ENCODE measurements at regions not wholly inside any gene's neighbourhood (a gene's known extent, or its start where the extent isn't known, plus 50 kb on each side); places are given as distances from the start of the nearest gene placed in this dataset.

GRCh38 chr7:119228482-119228881 lies 1004.0 kb downstream of the ANKRD7 start:
- Mint-ChIP-seq H3K4me3 (ENCODE audit: unreplicated experiment) (no peak overlapping the region), H3K27me3 (ENCODE audit: unreplicated experiment) (no peaks in the 10 kb centered on the region), H3K4me1 (ENCODE audit: low read depth, unreplicated experiment) (no peaks in the 10 kb centered on the region), H3K36me3 (ENCODE audit: unreplicated experiment) (no peaks in the 10 kb centered on the region), H3K9me3 (ENCODE audit: unreplicated experiment) (no peaks in the 10 kb centered on the region), H3K27ac (ENCODE audit: unreplicated experiment) (no peak overlapping the region)
- TF ChIP-seq, protein P1, sequence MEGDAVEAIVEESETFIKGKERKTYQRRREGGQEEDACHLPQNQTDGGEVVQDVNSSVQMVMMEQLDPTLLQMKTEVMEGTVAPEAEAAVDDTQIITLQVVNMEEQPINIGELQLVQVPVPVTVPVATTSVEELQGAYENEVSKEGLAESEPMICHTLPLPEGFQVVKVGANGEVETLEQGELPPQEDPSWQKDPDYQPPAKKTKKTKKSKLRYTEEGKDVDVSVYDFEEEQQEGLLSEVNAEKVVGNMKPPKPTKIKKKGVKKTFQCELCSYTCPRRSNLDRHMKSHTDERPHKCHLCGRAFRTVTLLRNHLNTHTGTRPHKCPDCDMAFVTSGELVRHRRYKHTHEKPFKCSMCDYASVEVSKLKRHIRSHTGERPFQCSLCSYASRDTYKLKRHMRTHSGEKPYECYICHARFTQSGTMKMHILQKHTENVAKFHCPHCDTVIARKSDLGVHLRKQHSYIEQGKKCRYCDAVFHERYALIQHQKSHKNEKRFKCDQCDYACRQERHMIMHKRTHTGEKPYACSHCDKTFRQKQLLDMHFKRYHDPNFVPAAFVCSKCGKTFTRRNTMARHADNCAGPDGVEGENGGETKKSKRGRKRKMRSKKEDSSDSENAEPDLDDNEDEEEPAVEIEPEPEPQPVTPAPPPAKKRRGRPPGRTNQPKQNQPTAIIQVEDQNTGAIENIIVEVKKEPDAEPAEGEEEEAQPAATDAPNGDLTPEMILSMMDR (IDR thresholded peaks at IDR 0.05; ENCODE audit: partially characterized antibody, unreplicated experiment), result no peak
- no peak for DNase-seq

- H3K9me3 Mint-ChIP-seq (ENCODE audit: unreplicated experiment), result no peaks in the 10 kb centered on the region
- H3K4me3 Mint-ChIP-seq (ENCODE audit: unreplicated experiment), result no peak overlapping the region
- H3K36me3 Mint-ChIP-seq (ENCODE audit: unreplicated experiment), result no peaks in the 10 kb centered on the region
- no peaks in the 10 kb centered on the region for H3K4me1 Mint-ChIP-seq (ENCODE audit: low read depth, unreplicated experiment)
- H3K27me3 Mint-ChIP-seq (ENCODE audit: unreplicated experiment), result no peaks in the 10 kb centered on the region
- no peak overlapping the region for H3K27ac Mint-ChIP-seq (ENCODE audit: unreplicated experiment)
- TF ChIP-seq, protein P1 (IDR thresholded peaks at IDR 0.05; ENCODE audit: partially characterized antibody, unreplicated experiment), result no peak
- no peak for DNase-seq
Measured at GRCh38 chr7:119232091-119232490, 1007.6 kb downstream of the ANKRD7 start.

DNA sequence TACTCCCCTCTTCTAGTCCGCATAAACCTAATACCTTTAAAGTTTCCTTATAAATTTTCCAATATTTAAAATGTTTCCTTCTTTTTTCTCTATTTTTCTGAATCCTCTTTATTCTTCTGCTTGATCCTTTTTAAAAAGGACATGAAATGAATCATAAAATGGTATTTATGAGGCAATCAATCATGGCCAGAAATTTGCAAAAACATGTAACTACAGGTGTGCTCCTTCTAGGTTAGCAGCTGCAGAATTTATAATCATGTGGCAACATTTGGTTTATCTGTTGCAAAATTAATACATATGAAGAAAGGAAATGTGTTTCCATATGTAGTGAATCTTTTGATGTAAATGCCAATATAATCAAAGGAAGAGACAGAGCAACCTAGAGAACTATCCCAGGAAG lies 1008.5 kb downstream of the ANKRD7 start:
- TF ChIP-seq, protein P1 (IDR thresholded peaks at IDR 0.05; ENCODE audit: partially characterized antibody, unreplicated experiment), result no peak
- Mint-ChIP-seq H3K27ac (ENCODE audit: unreplicated experiment) (no peak overlapping the region), H3K27me3 (ENCODE audit: unreplicated experiment) (no peaks in the 10 kb centered on the region), H3K36me3 (ENCODE audit: unreplicated experiment) (no peaks in the 10 kb centered on the region), H3K4me1 (ENCODE audit: low read depth, unreplicated experiment) (no peaks in the 10 kb centered on the region), H3K9me3 (ENCODE audit: unreplicated experiment) (no peaks in the 10 kb centered on the region), H3K4me3 (ENCODE audit: unreplicated experiment) (no peak overlapping the region)
- no peak for DNase-seq

GRCh38 chr7:119252962-119253361 lies 1020.0 kb upstream of the KCND2 start:
- Mint-ChIP-seq H3K36me3 (ENCODE audit: unreplicated experiment) (no peaks in the 10 kb centered on the region), H3K27ac (ENCODE audit: unreplicated experiment) (no peak overlapping the region), H3K4me3 (ENCODE audit: unreplicated experiment) (no peak overlapping the region), H3K4me1 (ENCODE audit: low read depth, unreplicated experiment) (no peaks in the 10 kb centered on the region), H3K27me3 (ENCODE audit: unreplicated experiment) (no peaks in the 10 kb centered on the region), H3K9me3 (ENCODE audit: unreplicated experiment) (no peaks in the 10 kb centered on the region)
- TF ChIP-seq, protein P1 (IDR thresholded peaks at IDR 0.05; ENCODE audit: partially characterized antibody, unreplicated experiment), result no peak
- DNase-seq, result no peak

DNA sequence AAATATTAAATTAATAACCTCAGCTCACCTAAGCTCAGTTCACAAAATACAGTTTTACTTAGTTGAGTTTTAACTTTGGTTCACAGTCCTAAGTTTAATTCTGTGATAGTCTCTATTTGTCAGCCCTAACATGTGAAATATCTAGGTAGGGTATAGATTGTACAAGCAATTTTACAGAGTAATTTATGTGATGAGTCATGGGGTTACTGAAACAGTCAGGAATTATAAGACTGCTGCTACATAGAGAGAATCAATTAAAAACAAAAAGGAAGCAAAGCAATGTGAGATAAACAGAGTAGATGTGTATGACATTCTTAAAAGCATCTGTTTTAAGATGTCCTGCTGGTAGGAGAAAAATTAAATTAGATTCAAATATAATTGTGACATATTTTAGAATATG lies 1018.2 kb upstream of the KCND2 start:
- no peaks in the 10 kb centered on the region for H3K27me3 Mint-ChIP-seq (ENCODE audit: unreplicated experiment)
- no peaks in the 10 kb centered on the region for H3K9me3 Mint-ChIP-seq (ENCODE audit: unreplicated experiment)
- no peak overlapping the region for H3K4me3 Mint-ChIP-seq (ENCODE audit: unreplicated experiment)
- H3K27ac Mint-ChIP-seq (ENCODE audit: unreplicated experiment), result no peak overlapping the region
- TF ChIP-seq, protein P1 (IDR thresholded peaks at IDR 0.05; ENCODE audit: partially characterized antibody, unreplicated experiment), result no peak
- H3K4me1 Mint-ChIP-seq (ENCODE audit: low read depth, unreplicated experiment), result no peaks in the 10 kb centered on the region
- DNase-seq, result no peak
- no peaks in the 10 kb centered on the region for H3K36me3 Mint-ChIP-seq (ENCODE audit: unreplicated experiment)

All from glutamatergic neuron (in vitro differentiated cells).